ENCODE measurements at regions not wholly inside any gene's neighbourhood (a gene's known extent, or its start where the extent isn't known, plus 50 kb on each side); places are given as distances from the start of the nearest gene placed in this dataset.

- Histone ChIP-seq H3K4me3 (ENCODE audit: low read depth, low read length, poor library complexity, severe bottlenecking) (no peak overlapping the region), H3K36me3 (ENCODE audit: insufficient read depth, low read length, poor library complexity, severe bottlenecking) (no peaks in the 10 kb centered on the region), H3K9me3 (ENCODE audit: low read depth, low read length, poor library complexity, severe bottlenecking) (no peaks in the 10 kb centered on the region), H3K27me3 (replicated peaks; ENCODE audit: insufficient read depth, low read depth, low read length, poor library complexity) (no peaks in the 10 kb centered on the region), H3K4me1 (ENCODE audit: insufficient read depth, low read length, poor library complexity, severe bottlenecking) (no peaks in the 10 kb centered on the region), H3K27ac (ENCODE audit: low read depth, low read length, poor library complexity, severe bottlenecking) (no peak overlapping the region)
- intact Hi-C loops (cut with micrococcal nuclease; ENCODE audit: unreplicated experiment), result no loop called here
- ChIA-PET CTCF (no interaction called here), POLR2A (ENCODE audit: low non-redundant PET) (no interaction called here)
- DNase-seq (ENCODE audit: low spot score), result no peak
- TF ChIP-seq CTCF (conservative IDR thresholded peaks at IDR 0.05; ENCODE audit: low read depth, low read length) (no peak), EZH2 (IDR thresholded peaks at IDR 0.05; ENCODE audit: borderline replicate concordance, low read depth, low read length, poor library complexity, severe bottlenecking) (no peak)
- no TSS peak for BruUV-seq (replicated peaks)
Measured at GRCh38 chr2:9709539-9710285, 78.9 kb upstream of the YWHAQ start.

- H3K27me3 ChIP-seq (replicated peaks; ENCODE audit: insufficient read depth, low read depth, low read length, poor library complexity), result no peaks in the 10 kb centered on the region
- BruUV-seq (replicated peaks), result no TSS peak
Measured at GRCh38 chr2:9710311-9710710, 79.5 kb upstream of the YWHAQ start.

GRCh38 chr2:9712263-9712662 is 81.5 kb upstream of the YWHAQ start:
- CTCF ChIA-PET, result no interaction called here

More at GRCh38 chr2:9710311-9710710, 79.5 kb upstream of the YWHAQ start:
- Histone ChIP-seq H3K27ac (ENCODE audit: low read depth, low read length, poor library complexity, severe bottlenecking) (no peak overlapping the region), H3K36me3 (ENCODE audit: insufficient read depth, low read length, poor library complexity, severe bottlenecking) (no peaks in the 10 kb centered on the region), H3K4me3 (ENCODE audit: low read depth, low read length, poor library complexity, severe bottlenecking) (no peak overlapping the region), H3K4me1 (ENCODE audit: insufficient read depth, low read length, poor library complexity, severe bottlenecking) (no peaks in the 10 kb centered on the region), H3K9me3 (ENCODE audit: low read depth, low read length, poor library complexity, severe bottlenecking) (no peaks in the 10 kb centered on the region)
- ChIA-PET CTCF (no interaction called here), POLR2A (ENCODE audit: low non-redundant PET) (no interaction called here)
- TF ChIP-seq EZH2 (IDR thresholded peaks at IDR 0.05; ENCODE audit: borderline replicate concordance, low read depth, low read length, poor library complexity, severe bottlenecking), result no peak
- TF ChIP-seq CTCF (conservative IDR thresholded peaks at IDR 0.05; ENCODE audit: low read depth, low read length), result no peak
- intact Hi-C loops (cut with micrococcal nuclease; ENCODE audit: unreplicated experiment), result no loop called here
- DNase-seq (ENCODE audit: low spot score), result no peak

More at GRCh38 chr2:9712263-9712662, 81.5 kb upstream of the YWHAQ start:
- BruUV-seq (replicated peaks), result no TSS peak
- Histone ChIP-seq H3K27me3 (replicated peaks; ENCODE audit: insufficient read depth, low read depth, low read length, poor library complexity) (no peaks in the 10 kb centered on the region), H3K4me3 (ENCODE audit: low read depth, low read length, poor library complexity, severe bottlenecking) (no peak overlapping the region), H3K36me3 (ENCODE audit: insufficient read depth, low read length, poor library complexity, severe bottlenecking) (no peaks in the 10 kb centered on the region), H3K4me1 (ENCODE audit: insufficient read depth, low read length, poor library complexity, severe bottlenecking) (no peaks in the 10 kb centered on the region), H3K9me3 (ENCODE audit: low read depth, low read length, poor library complexity, severe bottlenecking) (no peaks in the 10 kb centered on the region), H3K27ac (ENCODE audit: low read depth, low read length, poor library complexity, severe bottlenecking) (no peak overlapping the region)
- intact Hi-C loops (cut with micrococcal nuclease; ENCODE audit: unreplicated experiment), result no loop called here
- no peak for DNase-seq (ENCODE audit: low spot score)
- TF ChIP-seq CTCF (conservative IDR thresholded peaks at IDR 0.05; ENCODE audit: low read depth, low read length), result no peak
- no peak for TF ChIP-seq EZH2 (IDR thresholded peaks at IDR 0.05; ENCODE audit: borderline replicate concordance, low read depth, low read length, poor library complexity, severe bottlenecking)
- POLR2A ChIA-PET (ENCODE audit: low non-redundant PET), result no interaction called here

Measured in A673 (cell line).